Stimulated activated CD4-positive, alpha-beta T cell treated with anti-CD3 and anti-CD28 coated beads, Interleukin-2, amount 100 ng/mL, for 4 hours (primary cell): ENCODE measurements at regions not wholly inside any gene's neighbourhood (a gene's known extent, or its start where the extent isn't known, plus 50 kb on each side); places are given as distances from the start of the nearest gene placed in this dataset.
"Not testable (repeated sequence)": the region's sequence is repeated elsewhere in the genome, so short reads cannot be mapped to it uniquely, and the experiment has no call there.

Experiments
- DNase-seq: peaks from one replicate; pipeline ENCODE4 v3.0.0-alpha.2; 2020; ENCODE audit warnings: low read depth

DNA sequence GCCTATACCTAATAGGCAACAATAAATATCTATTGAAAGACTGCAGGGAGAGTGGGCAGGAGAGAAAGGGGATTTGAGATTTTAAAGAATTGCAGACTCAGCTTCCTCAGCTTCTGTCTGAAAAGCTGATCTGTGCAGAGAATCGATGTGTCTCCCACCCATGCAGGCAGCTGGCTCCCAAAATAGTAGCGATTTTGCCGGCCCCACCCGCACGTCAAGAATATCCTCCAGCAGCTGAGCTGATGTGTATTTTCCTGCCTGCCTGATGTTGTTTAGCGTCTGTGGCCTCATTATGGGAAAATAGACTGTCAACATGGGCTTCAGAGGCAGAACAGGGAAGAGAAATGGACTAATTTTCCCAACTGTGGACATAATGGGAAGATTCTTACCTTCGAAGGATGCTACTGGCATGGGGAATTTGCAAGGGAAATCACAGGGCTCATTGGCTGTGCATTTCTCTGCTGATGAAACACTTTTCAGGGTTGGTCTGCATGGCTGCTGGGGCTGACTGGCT is 699.8 kb downstream of the PTPRU start:
- DNase-seq, result no peak

DNA sequence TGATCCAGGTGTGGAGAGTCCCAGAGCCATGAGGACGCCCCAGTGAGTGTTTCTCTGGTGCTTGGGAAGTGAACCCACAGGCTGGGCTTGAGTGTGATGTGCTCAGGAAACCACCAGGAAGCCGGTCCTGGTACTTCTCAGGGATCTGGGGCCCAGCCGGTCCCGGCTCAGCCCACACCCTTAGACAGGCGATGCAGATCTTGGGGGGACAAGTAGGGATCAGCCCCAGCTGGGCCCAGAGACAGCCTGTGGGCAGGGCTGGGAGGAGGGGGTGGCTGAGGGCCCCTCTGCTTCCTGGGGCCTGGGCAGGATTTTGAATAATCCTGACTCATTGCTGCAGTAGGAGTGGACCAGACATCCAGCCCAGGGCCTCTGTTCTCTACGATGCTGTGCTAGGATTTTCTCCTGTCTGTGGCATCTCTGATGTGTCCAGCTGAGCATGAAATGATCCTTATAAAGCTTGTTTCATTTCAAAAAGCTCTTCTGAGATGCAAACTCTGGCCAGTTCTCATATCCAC is 698.0 kb downstream of the PTPRU start:
- no peak for DNase-seq

DNA sequence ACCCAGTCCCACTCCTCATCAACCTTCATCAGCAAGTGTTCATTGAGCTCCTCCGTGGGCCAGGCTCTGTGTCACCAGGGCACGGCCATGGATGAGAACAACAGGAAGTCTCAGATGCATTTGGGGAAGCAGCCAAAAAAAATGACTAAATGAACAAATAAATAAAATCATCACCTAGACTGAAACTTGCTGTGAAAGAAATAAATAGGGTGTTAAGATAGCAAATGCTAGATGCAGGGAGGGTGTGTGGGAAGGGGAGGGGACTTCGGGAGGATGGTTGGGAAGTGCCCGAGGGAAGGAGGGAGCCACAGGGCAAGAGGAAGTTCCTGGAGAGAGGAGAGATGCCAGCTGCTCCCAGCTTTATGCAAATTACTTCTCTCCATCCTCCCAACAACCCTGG is 696.7 kb downstream of the PTPRU start:
- DNase-seq, result no peak

DNA sequence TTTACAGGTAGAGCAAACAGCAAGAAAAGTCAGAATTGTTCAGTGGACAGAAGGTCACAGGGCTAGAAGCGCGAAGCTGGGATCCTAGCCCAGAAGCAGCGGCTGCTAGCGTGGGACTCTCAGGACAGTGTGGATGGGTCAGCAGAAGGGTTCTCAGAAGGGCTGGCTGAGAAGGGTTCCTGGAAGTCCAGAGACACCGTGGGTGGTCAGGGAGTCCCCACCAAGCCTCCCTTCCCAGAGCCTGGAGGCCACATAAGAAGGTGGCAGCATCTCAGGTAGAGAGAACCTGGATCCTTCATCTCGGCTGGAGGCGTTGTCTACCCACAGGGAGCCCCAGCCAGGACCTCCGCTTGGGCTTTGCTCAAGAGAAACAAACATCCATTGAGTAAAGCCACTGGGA is 696.3 kb downstream of the PTPRU start:
- no peak for DNase-seq

DNA sequence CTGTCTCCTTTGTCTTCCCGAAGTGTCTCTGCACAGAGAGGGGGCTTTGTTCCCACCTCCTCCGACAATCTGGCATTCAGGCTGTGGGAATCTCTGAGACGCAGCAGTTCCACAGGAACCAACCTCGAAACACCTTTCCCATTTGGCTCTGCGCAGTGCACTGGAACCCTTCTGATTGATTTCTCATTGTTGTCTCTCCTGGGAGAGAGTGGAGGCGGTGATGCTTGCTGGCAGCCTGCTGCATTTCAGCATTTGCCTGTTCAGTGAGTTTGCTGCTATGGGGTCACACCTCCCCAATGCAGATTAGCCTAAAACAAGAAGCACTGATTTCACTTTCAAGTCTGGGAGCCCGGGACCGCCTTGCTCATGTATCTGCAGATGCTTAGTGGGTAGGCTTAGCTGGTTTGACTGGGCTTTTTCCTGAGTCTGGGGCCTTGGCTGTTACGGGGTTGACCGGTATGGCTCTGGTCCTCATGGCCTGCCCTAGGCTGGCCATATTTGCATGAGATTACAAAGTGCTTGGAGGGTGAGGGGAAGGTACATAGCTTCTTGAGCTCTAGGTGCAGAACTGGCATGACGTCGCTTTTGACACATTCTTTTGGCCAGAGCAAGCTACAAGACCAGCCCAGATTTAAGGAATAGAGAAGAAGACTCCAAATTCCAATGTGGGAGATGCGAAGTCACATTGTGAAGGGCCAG is 695.3 kb downstream of the PTPRU start:
- no peak for DNase-seq

DNA sequence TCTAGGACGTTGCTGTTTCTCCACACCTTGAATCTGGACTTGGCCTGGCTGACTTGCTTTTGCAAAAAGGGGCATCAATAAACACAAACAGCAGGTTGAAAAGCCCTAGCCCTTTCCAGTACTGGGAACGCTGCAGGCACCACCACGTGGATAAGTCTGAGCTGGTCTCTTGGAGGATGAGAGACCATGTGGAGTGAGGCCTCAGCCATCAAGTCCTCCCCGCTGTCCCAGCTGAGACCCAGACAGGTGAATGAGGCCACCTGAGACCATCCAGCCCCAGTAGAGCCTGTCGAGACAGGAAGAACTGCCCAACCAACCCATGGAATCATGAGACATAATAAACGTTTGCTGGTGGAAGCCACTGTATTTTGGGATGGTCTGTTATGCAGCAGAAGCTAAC is 688.7 kb downstream of the PTPRU start:
- no peak for DNase-seq

- DNase-seq, result no peak
These were observed 687.7 kb downstream of the PTPRU start for GRCh38 chr1:29924017-29924431.

- DNase-seq, result no peak
These were observed 685.4 kb downstream of the PTPRU start for GRCh38 chr1:29921741-29922140.

DNA sequence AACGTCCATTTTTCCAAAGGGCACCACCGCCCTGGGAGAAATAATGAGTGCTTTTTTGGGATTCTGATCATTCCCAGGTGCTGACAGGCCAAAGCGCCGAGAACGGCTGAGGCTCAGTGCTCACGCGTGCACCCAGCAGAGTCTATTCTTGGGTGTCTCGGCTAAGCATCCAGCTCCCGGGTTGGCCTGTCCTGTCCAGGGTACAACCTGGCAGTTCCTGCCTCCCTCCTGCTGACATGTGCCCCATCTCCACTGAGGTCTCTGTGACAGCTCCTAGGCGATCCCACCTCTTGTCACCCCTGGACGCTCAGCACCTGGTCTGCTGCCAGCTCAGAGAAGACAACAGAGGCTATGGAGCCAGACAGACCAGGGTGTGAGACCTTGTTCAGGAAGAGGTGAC is 684.5 kb downstream of the PTPRU start:
- no peak for DNase-seq

GRCh38 chr1:29920316-29920715 is 684.0 kb downstream of the PTPRU start:
- DNase-seq, result no peak

GRCh38 chr1:29919041-29919440 is 682.7 kb downstream of the PTPRU start:
- DNase-seq, result not testable (repeated sequence)

GRCh38 chr1:29916656-29917369 is 680.5 kb downstream of the PTPRU start:
- DNase-seq, result no peak

DNA sequence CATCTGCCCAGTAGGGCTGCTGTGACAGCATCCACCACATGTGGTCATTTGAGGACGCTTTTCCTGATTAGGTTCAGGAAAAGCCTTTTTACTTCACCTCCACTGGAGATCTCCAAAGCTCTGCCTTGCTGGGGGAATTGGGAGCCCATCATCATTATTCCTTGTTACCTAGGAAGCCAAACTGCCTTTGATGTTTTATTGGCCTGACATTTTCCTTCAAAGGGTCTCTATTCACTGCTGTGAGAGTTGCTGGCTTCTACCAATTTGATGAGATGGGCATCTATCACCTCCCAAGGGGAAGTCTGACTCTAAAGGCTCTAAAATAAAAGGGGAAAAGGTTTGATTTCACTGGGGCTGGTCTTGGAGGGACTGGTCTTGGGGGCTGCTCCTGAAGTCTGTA is 678.6 kb downstream of the PTPRU start:
- no peak for DNase-seq

- no peak for DNase-seq
These were observed 676.1 kb downstream of the PTPRU start for GRCh38 chr1:29912425-29912824.

GRCh38 chr1:29909962-29910361 is 673.6 kb downstream of the PTPRU start:
- DNase-seq, result no peak

- DNase-seq, result no peak
These were observed 671.3 kb downstream of the PTPRU start for GRCh38 chr1:29907596-29907995.

DNA sequence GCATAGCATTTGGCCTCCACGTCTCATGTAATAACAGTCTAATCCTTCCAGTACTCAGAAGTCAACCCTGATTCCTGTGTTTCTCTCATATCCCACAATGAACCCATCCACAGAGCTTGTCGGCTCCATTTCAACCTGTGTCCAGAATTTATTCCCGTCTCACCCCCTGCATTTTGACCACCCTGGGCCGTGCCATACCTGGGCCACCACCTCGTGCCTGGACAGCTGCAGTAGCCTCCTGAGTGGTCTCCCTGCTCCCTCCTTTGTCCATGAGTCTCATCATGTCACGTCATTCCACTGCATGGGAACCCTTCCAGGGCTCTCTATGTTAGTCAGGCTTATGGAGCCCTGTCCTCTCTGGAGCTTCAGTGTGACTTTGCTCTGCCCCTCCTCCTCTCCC is 670.6 kb downstream of the PTPRU start:
- no peak for DNase-seq

DNA sequence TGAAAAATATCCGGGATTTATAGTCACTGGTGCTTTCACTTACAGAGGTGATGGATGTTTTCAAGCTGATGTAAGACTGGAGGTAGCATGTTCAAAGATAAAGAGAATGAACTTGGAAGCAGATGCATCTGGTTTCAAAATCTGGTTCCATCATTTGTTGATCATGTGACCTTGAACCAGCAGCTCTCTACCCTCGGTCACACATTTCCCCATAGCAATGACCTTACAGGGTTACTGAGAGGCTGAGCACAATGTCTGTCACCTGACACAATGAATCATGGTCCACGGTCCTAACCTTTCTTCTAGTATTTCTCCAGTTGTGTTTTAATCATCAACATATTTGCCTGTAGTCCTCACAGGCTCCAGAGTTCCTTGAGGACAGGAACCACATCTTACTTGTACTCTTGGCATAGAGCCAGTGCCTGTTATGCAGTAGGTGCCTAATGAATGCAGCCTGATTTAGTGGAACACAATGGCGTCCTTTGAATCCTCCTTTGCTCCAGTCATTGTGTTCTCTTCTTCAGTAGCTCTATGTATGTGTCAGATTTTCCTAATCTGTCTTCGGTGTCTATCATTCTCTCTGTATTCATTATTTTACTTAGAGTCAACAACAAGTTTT is 667.3 kb downstream of the PTPRU start:
- no peak for DNase-seq

DNA sequence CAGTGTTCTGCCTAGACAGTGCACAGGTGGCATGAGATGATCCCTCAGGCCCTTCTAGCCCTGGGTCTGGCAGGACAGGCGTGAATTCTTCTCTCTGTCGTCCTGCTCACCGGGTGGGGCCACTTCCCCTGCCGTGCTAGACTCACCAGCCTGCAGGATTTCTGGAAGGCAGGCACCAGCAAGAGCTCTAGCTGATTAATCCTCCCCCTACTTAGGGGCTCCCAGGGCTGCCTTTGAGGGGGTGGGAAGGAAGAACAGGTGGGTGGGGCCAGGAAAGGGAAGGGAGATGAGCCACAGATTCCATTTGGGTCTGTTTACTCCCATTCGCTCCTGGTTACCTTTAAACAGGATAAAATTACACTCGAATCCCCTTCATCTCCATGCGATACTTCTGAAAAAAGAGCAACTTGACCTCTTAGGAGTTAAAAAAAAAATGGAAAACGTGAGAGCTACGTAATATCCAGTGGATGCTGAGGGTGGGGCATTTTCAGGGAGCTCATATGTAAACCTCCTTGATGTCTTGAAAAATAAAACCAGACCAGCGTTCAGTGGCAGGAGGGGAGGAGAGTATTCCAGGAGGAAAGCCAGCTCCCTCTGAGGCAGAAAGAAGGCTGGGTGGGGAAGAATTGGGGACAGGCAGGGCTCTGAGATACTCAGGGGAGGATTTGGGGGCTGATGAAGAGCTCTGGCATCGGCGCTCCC is 665.5 kb downstream of the PTPRU start:
- DNase-seq, result no peak

DNA sequence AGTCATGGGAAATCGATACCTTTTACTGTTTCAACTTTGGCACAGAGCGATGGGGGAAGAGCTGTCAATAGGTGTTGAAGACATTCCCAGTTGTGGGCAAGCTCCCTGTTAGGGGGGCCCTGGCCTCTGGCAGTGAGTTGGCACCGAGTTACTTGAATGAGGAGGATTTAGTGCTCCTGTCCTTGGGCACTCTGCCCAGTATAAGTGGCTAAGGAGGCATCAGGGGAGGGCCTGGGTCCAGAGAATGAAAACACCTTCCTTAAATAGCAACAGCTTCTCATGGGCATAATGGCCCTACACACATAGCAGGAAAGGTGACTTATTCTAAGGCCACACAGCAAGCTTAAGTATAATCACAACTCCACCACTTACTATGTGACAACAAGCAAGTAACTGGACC is 664.4 kb downstream of the PTPRU start:
- DNase-seq, result no peak

- no peak for DNase-seq
These were observed 663.9 kb downstream of the PTPRU start for GRCh38 chr1:29900104-29900679.
